ENCODE measurements at regions not wholly inside any gene's neighbourhood (a gene's known extent, or its start where the extent isn't known, plus 50 kb on each side); places are given as distances from the start of the nearest gene placed in this dataset.

DNA sequence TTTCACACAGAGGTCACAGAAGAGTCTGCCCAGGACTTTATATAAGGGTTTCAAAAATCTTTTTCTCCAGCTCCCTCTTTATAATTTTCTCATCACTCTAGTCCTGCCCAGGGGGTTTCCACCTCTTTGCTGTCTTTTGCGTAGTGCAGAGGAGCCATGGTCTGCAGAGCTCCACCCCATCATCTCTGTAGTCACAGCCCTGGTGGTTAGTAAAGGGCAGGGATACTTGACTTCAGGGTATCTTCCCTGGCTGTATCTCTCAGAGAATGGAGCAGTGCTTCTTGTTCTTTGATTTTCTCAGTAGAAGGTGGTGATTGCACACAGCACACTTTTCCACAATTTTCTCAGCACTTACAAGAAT, 900.6 kb upstream of the COX7C start:
- no peaks in the 10 kb centered on the region for H3K27me3 ChIP-seq
- no peaks in the 10 kb centered on the region for H3K4me1 ChIP-seq
- H3K27ac ChIP-seq = no peak overlapping the region
- no peaks in the 10 kb centered on the region for H3K36me3 ChIP-seq (ENCODE audit: low read depth, missing control alignments)
- H3K4me3 ChIP-seq = no peak overlapping the region
- TF ChIP-seq POLR2A (IDR thresholded peaks at IDR 0.05) = no peak
- TF ChIP-seq, protein P1, sequence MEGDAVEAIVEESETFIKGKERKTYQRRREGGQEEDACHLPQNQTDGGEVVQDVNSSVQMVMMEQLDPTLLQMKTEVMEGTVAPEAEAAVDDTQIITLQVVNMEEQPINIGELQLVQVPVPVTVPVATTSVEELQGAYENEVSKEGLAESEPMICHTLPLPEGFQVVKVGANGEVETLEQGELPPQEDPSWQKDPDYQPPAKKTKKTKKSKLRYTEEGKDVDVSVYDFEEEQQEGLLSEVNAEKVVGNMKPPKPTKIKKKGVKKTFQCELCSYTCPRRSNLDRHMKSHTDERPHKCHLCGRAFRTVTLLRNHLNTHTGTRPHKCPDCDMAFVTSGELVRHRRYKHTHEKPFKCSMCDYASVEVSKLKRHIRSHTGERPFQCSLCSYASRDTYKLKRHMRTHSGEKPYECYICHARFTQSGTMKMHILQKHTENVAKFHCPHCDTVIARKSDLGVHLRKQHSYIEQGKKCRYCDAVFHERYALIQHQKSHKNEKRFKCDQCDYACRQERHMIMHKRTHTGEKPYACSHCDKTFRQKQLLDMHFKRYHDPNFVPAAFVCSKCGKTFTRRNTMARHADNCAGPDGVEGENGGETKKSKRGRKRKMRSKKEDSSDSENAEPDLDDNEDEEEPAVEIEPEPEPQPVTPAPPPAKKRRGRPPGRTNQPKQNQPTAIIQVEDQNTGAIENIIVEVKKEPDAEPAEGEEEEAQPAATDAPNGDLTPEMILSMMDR (IDR thresholded peaks at IDR 0.05) = no peak
- no peak for DNase-seq
- no peaks in the 10 kb centered on the region for H3K9me3 ChIP-seq
- WGBS, 2 donors = 61 to 81% methylated on average over 1 of the region's 1 CpG
- intact Hi-C loops (cut with DNase I; ENCODE audit: low total_unique reads) = no loop called here

DNA sequence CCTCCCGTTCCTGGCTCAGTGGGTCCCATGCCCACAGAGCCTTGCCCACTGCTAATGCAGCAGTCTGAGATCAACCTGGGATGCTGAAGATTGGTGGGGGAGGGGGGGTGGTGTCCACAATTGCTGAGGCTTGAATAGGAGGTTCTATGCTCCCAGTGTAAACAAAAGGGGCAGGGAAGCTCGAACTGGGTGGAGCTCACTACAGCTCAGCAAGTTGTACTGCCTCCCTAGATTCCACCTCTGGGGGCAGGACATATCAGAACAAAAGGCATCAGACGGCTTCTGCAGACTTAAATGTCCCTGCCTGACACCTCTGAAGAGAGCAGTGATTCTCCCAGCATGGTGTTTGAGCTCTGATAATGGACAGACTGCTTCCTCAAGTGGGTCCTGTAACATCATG, 885.6 kb upstream of the COX7C start:
- DNase-seq = no peak
- Histone ChIP-seq H3K36me3 (ENCODE audit: low read depth, missing control alignments) (no peaks in the 10 kb centered on the region), H3K27me3 (no peaks in the 10 kb centered on the region), H3K4me3 (no peak overlapping the region), H3K4me1 (no peaks in the 10 kb centered on the region), H3K27ac (no peak overlapping the region), H3K9me3 (no peaks in the 10 kb centered on the region)
- WGBS, 2 donors = 78 to 90% methylated on average over 3 of the region's 3 CpGs
- TF ChIP-seq, protein P1 (IDR thresholded peaks at IDR 0.05) = no peak
- TF ChIP-seq POLR2A (IDR thresholded peaks at IDR 0.05) = no peak
- intact Hi-C loops (cut with DNase I; ENCODE audit: low total_unique reads) = no loop called here

DNA sequence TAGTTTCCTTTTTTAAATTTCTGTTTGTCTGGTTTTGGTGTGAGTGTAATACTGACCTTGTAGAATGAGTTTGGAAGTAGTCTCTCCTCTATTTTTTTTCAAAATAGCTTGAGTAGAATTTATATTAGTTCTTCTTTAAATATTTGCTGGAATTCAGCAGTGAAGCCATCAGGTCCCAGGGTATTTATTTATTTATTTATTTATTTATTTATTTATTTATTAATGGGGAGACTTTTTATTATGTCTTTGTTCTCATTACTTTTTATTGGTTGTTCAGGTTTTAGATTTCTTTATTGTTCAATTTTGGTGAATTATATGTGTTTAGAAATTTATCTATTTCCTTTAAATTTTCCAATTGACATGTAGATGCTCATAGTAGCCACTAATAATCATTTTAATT, 875.8 kb upstream of the COX7C start:
- H3K4me1 ChIP-seq = no peaks in the 10 kb centered on the region
- no peak for TF ChIP-seq POLR2A (IDR thresholded peaks at IDR 0.05)
- TF ChIP-seq, protein P1 (IDR thresholded peaks at IDR 0.05) = no peak
- no peak overlapping the region for H3K27ac ChIP-seq
- H3K36me3 ChIP-seq (ENCODE audit: low read depth, missing control alignments) = no peaks in the 10 kb centered on the region
- no peak for DNase-seq
- intact Hi-C loops (cut with DNase I; ENCODE audit: low total_unique reads) = no loop called here
- no peak overlapping the region for H3K4me3 ChIP-seq
- H3K27me3 ChIP-seq = no peaks in the 10 kb centered on the region
- no peaks in the 10 kb centered on the region for H3K9me3 ChIP-seq

DNA sequence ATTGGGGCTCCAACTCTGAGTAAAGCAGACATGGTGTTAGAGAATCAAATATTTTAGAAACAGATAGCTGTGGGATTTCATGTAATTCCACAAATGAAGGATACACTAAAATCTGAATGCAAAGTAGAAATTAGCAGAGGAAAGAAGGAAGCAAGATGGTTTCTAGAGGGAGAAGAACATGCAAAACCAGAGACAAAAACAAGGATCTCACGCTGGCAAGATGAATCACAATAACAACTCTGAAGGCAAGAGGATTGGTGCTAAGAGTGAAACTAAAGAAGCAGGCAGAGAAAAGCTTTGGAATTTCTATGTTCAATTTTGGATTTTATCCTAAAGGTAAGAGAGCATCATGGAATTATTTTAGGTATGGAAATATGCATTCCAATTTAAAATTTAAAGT, 857.2 kb upstream of the COX7C start:
- 68 to 72% methylated on average over 1 of the region's 1 CpG for WGBS, 2 donors
- no peak overlapping the region for H3K27ac ChIP-seq
- no peaks in the 10 kb centered on the region for H3K36me3 ChIP-seq (ENCODE audit: low read depth, missing control alignments)
- intact Hi-C loops (cut with DNase I; ENCODE audit: low total_unique reads) = no loop called here
- no peaks in the 10 kb centered on the region for H3K27me3 ChIP-seq
- no peak overlapping the region for H3K4me3 ChIP-seq
- DNase-seq = no peak
- no peaks in the 10 kb centered on the region for H3K4me1 ChIP-seq
- H3K9me3 ChIP-seq = no peaks in the 10 kb centered on the region
- TF ChIP-seq, protein P1 (IDR thresholded peaks at IDR 0.05) = no peak
- no peak for TF ChIP-seq POLR2A (IDR thresholded peaks at IDR 0.05)

DNA sequence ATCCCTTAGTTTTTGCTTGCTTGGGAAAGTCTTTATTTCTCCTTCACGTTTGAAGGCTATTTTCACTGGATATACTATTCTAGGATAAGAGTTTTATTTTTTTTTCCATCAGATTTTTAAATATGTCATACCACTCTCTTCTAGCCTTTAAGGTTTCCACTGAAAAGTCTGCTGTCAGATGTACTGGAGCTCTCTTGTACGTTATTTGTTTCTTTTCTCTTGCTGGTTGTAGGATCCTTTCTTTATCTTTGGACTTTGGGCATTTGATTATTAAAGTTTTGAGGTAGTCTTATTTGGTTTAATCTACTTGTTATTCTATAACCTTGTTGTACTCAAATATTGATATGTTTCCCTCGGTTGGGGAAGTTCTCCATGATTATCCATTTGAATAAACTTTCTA, 848.4 kb upstream of the COX7C start:
- intact Hi-C loops (cut with DNase I; ENCODE audit: low total_unique reads) = no loop called here
- Histone ChIP-seq H3K4me1 (no peaks in the 10 kb centered on the region), H3K27ac (no peak overlapping the region), H3K9me3 (no peaks in the 10 kb centered on the region), H3K27me3 (no peaks in the 10 kb centered on the region), H3K36me3 (ENCODE audit: low read depth, missing control alignments) (no peaks in the 10 kb centered on the region), H3K4me3 (no peak overlapping the region)
- TF ChIP-seq, protein P1 (IDR thresholded peaks at IDR 0.05) = no peak
- TF ChIP-seq POLR2A (IDR thresholded peaks at IDR 0.05) = no peak
- DNase-seq = no peak
- 86 to 91% methylated on average over 3 of the region's 3 CpGs for WGBS, 2 donors
